Mucosa of gallbladder (tissue), 1 donor: ENCODE measurements at regions not wholly inside any gene's neighbourhood (a gene's known extent, or its start where the extent isn't known, plus 50 kb on each side); places are given as distances from the start of the nearest gene placed in this dataset.

Experiments
- DNase-seq: peaks from one replicate; pipeline ENCODE4 v3.0.0-alpha.2; 2020; ENCODE audit warnings: low spot score
- donor health status: DM: no; HTN: no; CAD: no.

DNA sequence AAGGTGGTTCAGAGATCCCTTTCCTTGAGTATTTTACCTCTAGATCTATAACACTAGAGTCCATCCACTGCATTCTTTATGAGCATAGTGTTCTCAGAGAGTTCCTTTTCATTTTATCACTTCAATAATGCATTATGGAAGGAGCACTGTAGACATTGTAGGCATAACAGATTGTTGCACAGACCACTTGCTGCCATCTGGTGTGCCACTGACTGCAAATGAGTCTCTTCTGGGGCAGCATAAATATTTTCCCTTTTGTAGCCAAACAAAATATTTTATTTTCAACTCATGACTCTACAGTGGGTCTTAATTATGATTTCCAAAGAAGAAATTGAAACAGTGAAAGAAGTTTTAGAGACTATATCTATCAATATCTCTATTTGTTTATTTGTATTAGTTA lies 290.4 kb downstream of the OLFM3 start:
- no peak for DNase-seq

DNA sequence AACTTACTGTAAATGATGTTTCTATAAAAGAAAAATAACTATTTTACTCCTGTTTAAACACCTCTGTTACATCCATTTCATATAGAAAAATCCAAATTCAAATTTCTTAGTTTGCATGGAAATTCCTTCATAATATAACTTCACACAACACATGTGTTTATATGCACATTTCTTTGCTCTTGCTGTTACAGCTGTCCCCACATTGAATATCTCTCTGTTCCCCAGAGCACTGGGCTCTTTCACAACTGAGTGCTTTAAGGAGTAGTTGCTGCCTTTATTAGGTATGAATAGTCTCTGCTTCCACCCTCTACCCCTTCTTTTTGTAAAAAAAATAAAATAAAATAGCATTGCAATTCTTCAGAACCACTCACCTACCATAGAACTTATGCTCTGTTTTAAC lies 287.0 kb downstream of the OLFM3 start:
- no peak for DNase-seq

- DNase-seq = no peak
Observed at GRCh38 chr1:101713760-101714159, 283.0 kb downstream of the OLFM3 start.

- DNase-seq = no peak
Observed at GRCh38 chr1:101723415-101723814, 273.3 kb downstream of the OLFM3 start.

DNA sequence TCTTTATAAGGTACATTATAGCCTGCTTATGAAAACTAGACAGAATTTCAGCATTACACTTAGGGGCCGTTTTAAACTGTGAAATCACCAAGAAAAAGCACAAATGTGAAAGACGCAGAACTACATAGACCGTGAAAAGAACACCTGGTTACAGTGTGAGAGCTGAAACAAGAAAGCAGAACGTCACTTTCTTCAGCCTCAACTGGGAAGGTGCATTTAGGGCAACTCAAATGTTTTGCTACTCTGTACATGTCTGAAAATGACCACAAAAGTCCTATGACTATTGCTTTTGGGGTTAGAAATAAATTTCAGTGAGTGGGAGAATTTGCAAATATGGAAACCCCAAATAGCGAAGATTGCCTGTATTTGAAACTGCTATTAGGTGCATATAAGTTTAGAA lies 268.7 kb downstream of the OLFM3 start:
- no peak for DNase-seq

DNA sequence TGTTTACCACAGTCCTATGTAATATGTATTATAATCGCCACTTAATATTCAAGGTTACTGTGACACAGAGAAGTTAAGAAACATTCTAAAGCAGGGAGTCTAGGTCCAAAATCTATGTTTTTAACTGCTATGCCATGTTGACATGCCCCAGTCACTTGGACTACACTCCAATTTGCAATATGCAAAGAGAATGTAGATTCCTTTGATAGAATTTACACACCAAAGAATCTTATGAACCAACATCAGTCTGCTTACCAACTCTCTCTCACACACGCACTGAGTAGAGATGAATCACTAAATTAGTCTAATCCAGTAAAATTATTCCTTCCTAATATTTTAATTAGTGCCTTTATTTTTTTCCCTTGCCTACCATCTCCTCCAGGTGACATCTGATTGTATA lies 266.2 kb downstream of the OLFM3 start:
- no peak for DNase-seq

DNA sequence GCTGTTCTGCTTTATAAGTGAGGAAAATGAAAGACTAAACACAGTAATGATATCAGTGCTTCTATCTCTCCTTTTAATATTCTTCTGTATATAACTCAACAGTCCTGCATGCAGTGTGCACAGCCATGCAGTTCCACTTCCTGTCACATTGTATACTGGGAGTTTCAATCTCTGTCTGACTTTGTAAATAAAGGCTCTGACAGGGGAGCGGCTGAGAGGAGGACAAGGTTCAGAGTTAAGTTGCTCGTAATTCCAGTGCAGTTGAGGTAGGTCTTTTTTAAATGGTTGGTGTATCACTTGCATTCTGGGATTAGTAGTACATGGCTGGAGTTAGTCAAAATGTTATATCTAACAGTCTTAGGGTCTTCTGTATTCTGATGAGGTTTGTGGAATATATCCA lies 264.5 kb downstream of the OLFM3 start:
- DNase-seq = peak; percentile 15

DNA sequence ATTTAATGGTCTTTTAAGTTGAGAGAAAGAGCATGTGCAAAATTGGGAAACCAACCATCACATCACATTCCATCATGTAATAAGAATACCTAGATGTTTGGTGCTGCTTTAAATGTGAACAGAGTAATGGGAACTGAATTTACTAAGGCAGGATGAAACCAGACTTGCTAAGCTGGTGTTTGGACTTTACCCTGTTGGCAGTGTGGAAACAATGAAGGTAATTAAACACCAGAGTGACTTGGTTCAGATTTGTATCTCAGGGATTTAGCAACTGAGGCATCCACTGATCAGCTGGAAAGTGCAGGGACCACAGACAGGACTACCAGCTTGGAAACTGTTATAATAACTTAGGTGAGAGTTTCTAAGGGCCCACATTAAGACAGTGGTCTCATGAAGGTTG lies 263.4 kb downstream of the OLFM3 start:
- DNase-seq = peak; percentile 51

GRCh38 chr1:101738475-101738874 lies 258.3 kb downstream of the OLFM3 start:
- DNase-seq = no peak

- DNase-seq = no peak
Observed at GRCh38 chr1:101739146-101739545, 257.6 kb downstream of the OLFM3 start.

- no peak for DNase-seq
Observed at GRCh38 chr1:101739826-101740330, 256.8 kb downstream of the OLFM3 start.

GRCh38 chr1:101741910-101742309 lies 254.8 kb downstream of the OLFM3 start:
- no peak for DNase-seq

- no peak for DNase-seq
Observed at GRCh38 chr1:101742509-101742908, 254.2 kb downstream of the OLFM3 start.

GRCh38 chr1:101745551-101746270 lies 251.0 kb downstream of the OLFM3 start:
- no peak for DNase-seq

- no peak for DNase-seq
Observed at GRCh38 chr1:101748077-101748476, 248.6 kb downstream of the OLFM3 start.
